ENCODE measurements at regions not wholly inside any gene's neighbourhood (a gene's known extent, or its start where the extent isn't known, plus 50 kb on each side); places are given as distances from the start of the nearest gene placed in this dataset.

GRCh38 chr2:2922156-2922555, 455.5 kb downstream of the EIPR1 start:
- 88% methylated on average over 6 of the region's 6 CpGs for WGBS
- intact Hi-C loops (cut with DNase I), result no loop called here
- DNase-seq (ENCODE audit: low spot score), result no peak
- Histone ChIP-seq H3K36me3 (no peaks in the 10 kb centered on the region), H3K27ac (no peak overlapping the region), H3K4me1 (replicated peaks) (no peaks in the 10 kb centered on the region), H3K9me3 (no peaks in the 10 kb centered on the region), H3K4me3 (no peak overlapping the region), H3K27me3 (replicated peaks; ENCODE audit: insufficient read depth) (no peaks in the 10 kb centered on the region)
- TF ChIP-seq POLR2A (IDR thresholded peaks at IDR 0.05), result no peak
- TF ChIP-seq CTCF (IDR thresholded peaks at IDR 0.05), result no peak
- TF ChIP-seq POLR2AphosphoS5 (IDR thresholded peaks at IDR 0.05), result no peak

DNA sequence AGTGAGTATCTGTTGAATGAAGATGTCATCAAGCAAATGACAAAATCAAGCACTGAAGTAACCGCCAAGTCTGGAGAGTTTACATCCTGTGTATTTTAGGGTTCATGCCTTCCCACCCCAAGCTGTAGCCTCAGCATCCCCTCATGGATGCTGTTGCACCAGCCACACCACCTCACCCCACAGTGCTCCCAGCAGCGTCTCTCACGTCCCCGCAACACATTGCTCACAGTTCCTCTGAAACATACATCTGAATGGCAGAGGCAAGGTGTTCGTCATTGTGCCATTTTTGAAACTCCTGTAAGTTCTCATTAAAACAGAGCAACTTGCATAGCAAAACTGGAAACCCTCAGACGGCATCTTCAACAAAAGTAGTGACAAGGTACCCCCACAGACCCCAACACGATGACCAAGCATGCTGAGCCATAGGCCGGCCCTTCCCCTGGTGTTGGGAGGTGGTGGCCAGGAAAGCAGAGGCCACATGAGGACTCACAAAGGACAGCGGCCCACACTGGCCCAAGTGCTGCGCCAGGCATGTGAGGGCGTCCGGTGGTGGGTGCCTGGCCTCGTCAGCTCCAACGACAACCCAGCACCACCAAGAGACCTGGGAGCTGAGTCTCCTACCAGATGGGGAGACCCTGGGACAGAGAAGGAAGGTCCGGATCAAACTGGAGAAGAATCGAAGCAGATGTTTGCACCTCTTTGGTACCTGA, 456.5 kb downstream of the EIPR1 start:
- TF ChIP-seq POLR2AphosphoS5 (IDR thresholded peaks at IDR 0.05), result no peak
- no peak for TF ChIP-seq CTCF (IDR thresholded peaks at IDR 0.05)
- no peak for TF ChIP-seq POLR2A (IDR thresholded peaks at IDR 0.05)
- DNase-seq (ENCODE audit: low spot score), result no peak
- H3K9me3 ChIP-seq, result no peaks in the 10 kb centered on the region
- WGBS, result 95% methylated on average over 16 of the region's 16 CpGs
- H3K4me3 ChIP-seq, result no peak overlapping the region
- H3K4me1 ChIP-seq (replicated peaks), result no peaks in the 10 kb centered on the region
- no peak overlapping the region for H3K27ac ChIP-seq
- H3K36me3 ChIP-seq, result no peaks in the 10 kb centered on the region
- H3K27me3 ChIP-seq (replicated peaks; ENCODE audit: insufficient read depth), result no peaks in the 10 kb centered on the region
- intact Hi-C loops (cut with DNase I), result no loop called here

GRCh38 chr2:2919574-2920365, 457.8 kb downstream of the EIPR1 start:
- Histone ChIP-seq H3K9me3 (no peaks in the 10 kb centered on the region), H3K27me3 (replicated peaks; ENCODE audit: insufficient read depth) (no peaks in the 10 kb centered on the region), H3K4me1 (replicated peaks) (no peaks in the 10 kb centered on the region), H3K27ac (no peak overlapping the region), H3K4me3 (no peak overlapping the region), H3K36me3 (no peaks in the 10 kb centered on the region)
- intact Hi-C loops (cut with DNase I), result no loop called here
- no peak for DNase-seq (ENCODE audit: low spot score)
- TF ChIP-seq POLR2AphosphoS5 (IDR thresholded peaks at IDR 0.05), result no peak
- no peak for TF ChIP-seq CTCF (IDR thresholded peaks at IDR 0.05)
- TF ChIP-seq POLR2A (IDR thresholded peaks at IDR 0.05), result no peak
- 35% methylated on average over 10 of the region's 10 CpGs for WGBS

DNA sequence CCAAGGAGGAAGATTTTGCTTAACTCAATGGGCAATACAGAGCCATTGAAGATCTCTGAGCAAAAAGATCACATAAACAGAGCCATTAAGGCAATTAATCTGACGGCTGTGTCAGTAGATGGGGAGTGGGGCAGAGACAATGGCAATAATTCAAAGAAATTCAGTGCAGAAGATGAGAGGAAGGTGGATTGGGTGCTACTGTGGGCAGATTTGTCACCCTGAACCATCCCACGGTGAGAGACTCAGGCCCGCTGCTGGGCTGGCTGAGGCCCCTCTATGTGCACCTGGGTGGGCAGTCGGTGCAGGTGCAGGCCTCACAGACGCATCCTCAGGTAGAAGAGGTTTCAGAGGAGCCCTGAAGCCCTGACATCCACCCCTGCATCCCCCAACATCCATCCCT, 458.6 kb downstream of the EIPR1 start:
- 87% methylated on average over 5 of the region's 5 CpGs for WGBS
- Histone ChIP-seq H3K4me1 (replicated peaks) (no peaks in the 10 kb centered on the region), H3K27ac (no peak overlapping the region), H3K9me3 (no peaks in the 10 kb centered on the region), H3K4me3 (no peak overlapping the region), H3K36me3 (no peaks in the 10 kb centered on the region), H3K27me3 (replicated peaks; ENCODE audit: insufficient read depth) (no peaks in the 10 kb centered on the region)
- DNase-seq (ENCODE audit: low spot score), result no peak
- TF ChIP-seq CTCF (IDR thresholded peaks at IDR 0.05), result no peak
- no peak for TF ChIP-seq POLR2AphosphoS5 (IDR thresholded peaks at IDR 0.05)
- no peak for TF ChIP-seq POLR2A (IDR thresholded peaks at IDR 0.05)
- intact Hi-C loops (cut with DNase I), result no loop called here

DNA sequence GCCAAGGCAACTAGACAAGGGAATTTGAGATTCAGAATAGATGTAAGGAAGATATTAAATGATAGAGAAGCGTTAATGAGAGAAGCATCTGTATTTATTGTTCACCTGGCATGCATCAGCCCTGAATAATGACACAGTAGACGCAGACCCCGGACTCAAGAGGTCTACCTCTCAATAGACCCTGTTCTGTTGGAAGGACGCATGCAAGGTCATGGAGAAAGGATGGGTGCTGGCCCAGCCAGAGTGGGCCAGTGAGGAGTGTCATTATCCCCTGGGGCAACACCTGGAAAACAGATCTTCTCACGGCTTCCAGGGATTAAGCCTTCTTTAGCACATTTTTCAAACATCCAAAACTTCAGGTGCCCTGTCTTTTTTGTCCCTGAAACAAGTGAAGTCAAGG, 461.0 kb downstream of the EIPR1 start:
- H3K9me3 ChIP-seq, result no peaks in the 10 kb centered on the region
- H3K27ac ChIP-seq, result no peak overlapping the region
- no peak for DNase-seq (ENCODE audit: low spot score)
- intact Hi-C loops (cut with DNase I), result no loop called here
- H3K4me1 ChIP-seq (replicated peaks), result no peaks in the 10 kb centered on the region
- WGBS, result 92% methylated on average over 5 of the region's 5 CpGs
- H3K27me3 ChIP-seq (replicated peaks; ENCODE audit: insufficient read depth), result no peaks in the 10 kb centered on the region
- no peak overlapping the region for H3K4me3 ChIP-seq
- TF ChIP-seq CTCF (IDR thresholded peaks at IDR 0.05) (no peak), POLR2AphosphoS5 (IDR thresholded peaks at IDR 0.05) (no peak), POLR2A (IDR thresholded peaks at IDR 0.05) (no peak)
- no peaks in the 10 kb centered on the region for H3K36me3 ChIP-seq
